NCI-H1105 (cell line): ENCODE measurements at regions not wholly inside any gene's neighbourhood (a gene's known extent, or its start where the extent isn't known, plus 50 kb on each side); places are given as distances from the start of the nearest gene placed in this dataset.

ENCODE experiments used
- DNase-seq: peaks from one replicate; lab custom pipeline; 2025; lab: John Stamatoyannopoulos, UW

- DNase-seq, result no peak
Observed at GRCh38 chr18:60775978-60776377, 403.4 kb upstream of the MC4R start.

- DNase-seq, result no peak
Observed at GRCh38 chr18:60784161-60784560, 411.6 kb upstream of the MC4R start.

- no peak for DNase-seq
Observed at GRCh38 chr18:60794802-60795201, 422.2 kb upstream of the MC4R start.

GRCh38 chr18:60804415-60804814 is 431.8 kb upstream of the MC4R start:
- no peak for DNase-seq

GRCh38 chr18:60809937-60810336 is 437.4 kb upstream of the MC4R start:
- no peak for DNase-seq

- DNase-seq, result no peak
Observed at GRCh38 chr18:60812921-60813320, 440.3 kb upstream of the MC4R start.

- DNase-seq, result no peak
Observed at GRCh38 chr18:60826346-60826745, 453.8 kb upstream of the MC4R start.

- DNase-seq, result no peak
Observed at GRCh38 chr18:60831971-60832370, 459.4 kb upstream of the MC4R start.

- no peak for DNase-seq
Observed at GRCh38 chr18:60838677-60839076, 466.1 kb upstream of the MC4R start.

GRCh38 chr18:60846396-60846795 is 473.8 kb upstream of the MC4R start:
- no peak for DNase-seq

GRCh38 chr18:60847517-60847916 is 474.9 kb upstream of the MC4R start:
- no peak for DNase-seq

GRCh38 chr18:60861575-60861974 is 471.7 kb upstream of the CDH20 start:
- DNase-seq, result no peak

GRCh38 chr18:60862988-60863387 is 470.2 kb upstream of the CDH20 start:
- DNase-seq, result no peak

GRCh38 chr18:60865801-60866200 is 467.4 kb upstream of the CDH20 start:
- DNase-seq, result no peak

GRCh38 chr18:60870261-60871153 is 462.7 kb upstream of the CDH20 start:
- peak; percentile 41 for DNase-seq

- DNase-seq, result no peak
Observed at GRCh38 chr18:60872434-60872833, 460.8 kb upstream of the CDH20 start.

GRCh38 chr18:60873708-60874107 is 459.5 kb upstream of the CDH20 start:
- DNase-seq, result no peak

- no peak for DNase-seq
Observed at GRCh38 chr18:60875957-60876507, 457.2 kb upstream of the CDH20 start.

GRCh38 chr18:60880184-60880583 is 453.0 kb upstream of the CDH20 start:
- no peak for DNase-seq

- no peak for DNase-seq
Observed at GRCh38 chr18:60883587-60883986, 449.6 kb upstream of the CDH20 start.

GRCh38 chr18:60888071-60888624 is 445.1 kb upstream of the CDH20 start:
- DNase-seq, result no peak

GRCh38 chr18:60889442-60889841 is 443.8 kb upstream of the CDH20 start:
- no peak for DNase-seq

GRCh38 chr18:60891936-60892335 is 441.3 kb upstream of the CDH20 start:
- no peak for DNase-seq
